ENCODE measurements at regions not wholly inside any gene's neighbourhood (a gene's known extent, or its start where the extent isn't known, plus 50 kb on each side); places are given as distances from the start of the nearest gene placed in this dataset.
"Not testable (repeated sequence)": the region's sequence is repeated elsewhere in the genome, so short reads cannot be mapped to it uniquely, and the experiment has no call there.

DNA sequence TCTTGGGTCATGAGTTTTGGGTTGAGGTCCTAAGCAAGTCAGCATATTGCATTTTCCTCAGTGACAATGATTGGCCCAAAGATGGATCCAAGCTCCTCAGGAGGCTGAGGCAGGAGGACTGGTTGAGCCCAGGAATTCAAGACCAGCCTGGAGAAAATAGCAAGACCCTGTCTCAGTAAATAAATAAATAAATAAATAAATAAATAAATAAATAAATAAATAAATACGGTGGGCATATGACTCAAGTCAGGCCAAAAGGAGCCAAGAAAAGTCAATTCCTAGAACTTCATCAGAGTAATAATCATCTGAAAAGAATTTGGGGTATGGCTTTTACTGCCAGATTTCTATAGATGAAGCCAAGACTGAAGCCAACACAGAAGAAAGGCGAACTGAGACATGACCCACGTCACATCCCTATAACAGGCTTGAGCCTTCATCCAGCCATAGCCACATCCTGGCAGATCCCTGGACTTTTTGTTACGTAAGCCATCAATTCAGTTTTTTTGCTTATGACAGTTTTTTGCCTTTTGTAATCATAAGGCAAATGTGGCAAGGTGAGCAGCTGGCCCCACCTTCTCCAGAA is 88.5 kb upstream of the NFASC start:
- no peak for DNase-seq (ENCODE audit: low spot score)

DNA sequence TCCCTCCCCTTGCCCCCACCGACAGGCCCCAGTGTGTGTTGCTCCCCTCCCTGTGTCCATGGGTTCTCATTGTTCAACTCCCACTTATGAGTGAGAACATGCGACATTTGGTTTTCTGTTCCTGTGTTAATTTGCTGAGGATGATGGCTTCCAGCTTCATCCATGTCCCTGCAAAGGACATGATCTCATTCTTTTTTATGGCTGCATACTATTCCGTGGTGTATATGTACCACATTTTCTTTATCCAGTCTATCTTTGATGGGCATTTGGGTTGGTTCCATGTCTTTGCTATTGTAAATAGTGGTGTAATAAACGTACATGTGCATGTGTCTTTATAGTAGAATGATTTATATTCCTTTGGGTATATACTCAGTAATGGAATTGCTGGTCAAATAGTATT is 85.6 kb upstream of the NFASC start:
- not testable (repeated sequence) for DNase-seq (ENCODE audit: low spot score)

DNA sequence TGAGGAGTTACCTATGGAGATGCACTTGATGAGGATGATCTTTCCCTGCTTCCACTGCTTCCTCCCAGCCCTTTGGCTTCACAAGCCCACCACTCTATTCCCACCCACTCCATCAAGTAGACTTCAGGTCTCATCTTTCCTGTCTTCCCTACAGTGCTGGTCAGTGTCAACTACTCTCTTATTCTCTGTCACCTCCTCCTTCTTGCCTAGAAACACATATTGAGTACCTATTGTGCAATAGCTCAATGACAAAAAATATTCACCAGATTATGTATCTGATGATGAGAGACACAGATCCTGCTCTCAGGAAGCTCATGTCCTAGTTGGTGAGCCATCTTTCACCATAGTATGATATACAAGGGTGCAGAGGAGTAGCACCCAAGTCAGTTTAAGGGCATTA is 82.2 kb upstream of the NFASC start:
- DNase-seq (ENCODE audit: low spot score), result no peak

DNA sequence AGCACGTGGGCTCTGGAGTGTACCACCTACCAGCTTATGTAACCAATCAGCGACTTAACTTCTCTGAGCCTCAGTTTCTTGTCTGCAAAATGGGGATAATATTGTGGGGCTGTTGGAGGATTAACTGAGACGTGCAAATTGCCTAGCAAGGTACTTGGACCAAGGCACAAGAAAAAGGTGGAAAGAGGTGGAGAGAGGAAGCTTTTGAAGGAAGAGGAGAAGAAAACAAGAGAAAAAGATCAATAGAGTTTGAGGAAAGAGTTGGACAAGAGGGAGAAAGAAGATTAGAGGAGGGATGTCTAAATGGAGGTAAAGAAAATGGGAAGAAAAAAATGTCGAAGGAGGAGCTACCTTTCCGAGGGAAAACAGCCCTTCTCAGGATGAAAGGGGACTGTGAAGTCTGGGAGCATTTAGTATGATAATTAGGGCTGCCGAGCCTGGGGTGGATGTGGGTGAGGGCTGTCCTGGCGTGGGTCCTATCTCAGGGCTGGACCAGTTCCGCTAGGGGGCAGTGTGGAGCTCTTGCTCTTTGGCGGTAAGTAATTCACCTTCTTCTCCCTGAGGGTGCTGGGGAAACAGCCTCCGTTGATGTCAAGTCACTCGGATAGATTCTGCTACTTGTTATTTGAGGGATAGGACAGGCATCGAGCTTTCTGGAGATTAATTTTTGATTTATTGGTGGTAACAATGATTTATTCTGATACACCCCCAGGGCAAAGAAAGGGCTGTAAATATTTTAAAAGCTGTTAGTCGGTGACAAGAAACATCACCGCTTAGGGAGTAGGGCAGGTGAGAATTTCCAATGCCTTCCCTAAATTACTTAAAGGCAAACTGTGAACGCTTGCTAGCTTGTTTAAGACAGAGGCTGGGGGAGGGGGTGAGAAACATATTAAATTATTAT is 79.0 kb upstream of the NFASC start:
- peak; percentile 29 for DNase-seq (ENCODE audit: low spot score)

DNA sequence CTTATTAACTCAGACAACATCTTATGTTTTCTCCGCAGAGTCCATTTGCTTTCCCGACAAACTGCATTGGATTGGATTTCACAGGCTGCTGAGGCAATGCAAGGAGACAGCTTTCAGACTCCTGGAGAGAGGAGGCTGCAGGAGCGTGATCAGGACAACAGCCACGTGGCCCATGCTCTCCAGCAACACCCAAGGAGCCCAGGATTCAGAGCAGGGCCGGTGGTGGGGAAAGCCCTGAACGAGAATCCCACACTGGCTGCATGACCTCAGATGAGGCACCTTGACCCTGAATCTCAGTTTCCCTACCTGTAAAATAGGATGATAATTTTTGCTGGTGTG is 78.3 kb upstream of the NFASC start:
- DNase-seq (ENCODE audit: low spot score), result no peak

DNA sequence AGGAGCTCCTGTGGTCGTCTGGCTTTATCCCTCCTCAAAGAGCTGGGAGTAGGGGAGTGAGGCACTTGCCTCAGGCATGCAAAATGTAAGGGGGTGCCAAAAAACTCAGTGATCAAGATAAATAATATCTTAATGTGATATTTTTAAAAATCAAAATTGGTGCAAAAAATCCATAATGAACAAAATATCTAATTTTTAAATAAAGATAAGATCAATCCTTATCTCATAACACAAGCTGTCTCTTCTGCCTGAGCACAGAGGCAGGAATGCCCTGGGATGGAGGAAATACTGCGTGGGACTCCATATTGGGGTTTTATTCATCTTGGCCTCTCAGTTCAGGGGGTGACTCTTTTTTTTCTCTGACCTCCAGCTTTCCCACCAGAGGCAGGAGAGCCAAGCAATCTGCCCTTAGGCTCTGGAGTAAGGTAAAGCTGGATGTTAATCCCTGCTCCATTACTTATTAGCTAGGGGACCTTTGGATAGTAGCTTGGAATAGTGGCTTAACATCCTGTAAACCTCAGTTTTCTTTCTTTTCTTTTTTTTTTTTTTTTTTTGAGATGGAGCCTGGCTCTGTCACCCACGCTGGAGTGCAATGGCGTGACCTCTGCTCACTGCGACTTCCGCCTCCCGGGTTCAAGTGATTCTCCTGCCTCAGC is 77.3 kb upstream of the NFASC start:
- no peak for DNase-seq (ENCODE audit: low spot score)

DNA sequence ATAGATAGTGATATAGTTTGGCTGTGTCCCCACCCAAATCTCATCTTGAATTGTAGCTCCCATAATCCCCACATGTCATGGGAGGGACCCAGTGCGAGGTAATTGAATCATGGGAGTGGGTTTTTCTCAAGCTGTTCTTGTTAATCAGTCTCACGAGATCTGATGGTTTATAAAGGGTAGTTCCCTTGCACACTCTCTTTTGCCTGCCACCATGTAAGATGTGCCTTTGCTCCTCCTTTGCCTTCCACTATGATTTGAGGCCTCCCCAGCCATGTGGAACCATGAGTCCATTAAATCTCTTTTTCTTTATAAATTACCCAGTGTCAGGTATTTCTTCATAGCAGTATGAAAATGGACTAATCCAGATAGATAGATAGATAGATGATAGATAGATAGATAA is 73.8 kb upstream of the NFASC start:
- DNase-seq (ENCODE audit: low spot score), result not testable (repeated sequence)

DNA sequence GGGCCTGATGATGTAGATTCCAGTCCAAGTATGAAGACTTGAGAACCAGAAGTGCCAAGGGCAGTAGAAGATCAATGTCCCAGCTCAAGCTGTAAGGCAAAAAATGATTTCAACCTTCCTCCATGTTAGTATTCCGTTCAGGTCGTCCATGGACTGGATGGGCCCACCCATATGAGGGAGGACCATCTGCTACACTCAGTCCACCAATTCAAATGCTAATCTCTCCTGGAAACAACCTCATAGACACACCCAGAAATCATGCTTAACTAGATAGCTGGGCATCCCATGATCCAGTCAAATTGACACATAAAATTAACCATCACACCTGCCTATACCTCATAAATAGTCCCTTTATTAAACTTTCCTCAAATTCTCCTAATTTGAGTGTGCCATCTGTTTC is 73.3 kb upstream of the NFASC start:
- no peak for DNase-seq (ENCODE audit: low spot score)

DNA sequence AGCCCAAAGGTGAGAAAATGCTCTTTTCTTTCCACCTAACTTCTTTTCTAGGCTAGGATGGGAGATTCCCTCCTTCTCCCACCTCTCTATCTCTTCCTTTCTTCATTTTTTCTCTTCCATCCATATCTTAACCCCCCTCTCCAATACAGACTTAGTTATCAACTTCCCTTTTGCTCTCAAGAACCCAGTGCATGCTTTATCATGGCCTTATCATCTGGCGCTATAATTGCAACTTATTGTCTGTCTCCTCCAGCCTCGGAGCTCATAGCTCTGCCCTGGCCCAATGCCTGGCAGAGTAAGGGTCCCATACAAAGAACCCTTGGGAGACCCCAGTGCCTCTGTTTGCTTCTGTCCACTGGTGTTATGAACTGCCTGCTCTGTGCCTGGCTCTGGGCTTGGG is 71.0 kb upstream of the NFASC start:
- no peak for DNase-seq (ENCODE audit: low spot score)

DNA sequence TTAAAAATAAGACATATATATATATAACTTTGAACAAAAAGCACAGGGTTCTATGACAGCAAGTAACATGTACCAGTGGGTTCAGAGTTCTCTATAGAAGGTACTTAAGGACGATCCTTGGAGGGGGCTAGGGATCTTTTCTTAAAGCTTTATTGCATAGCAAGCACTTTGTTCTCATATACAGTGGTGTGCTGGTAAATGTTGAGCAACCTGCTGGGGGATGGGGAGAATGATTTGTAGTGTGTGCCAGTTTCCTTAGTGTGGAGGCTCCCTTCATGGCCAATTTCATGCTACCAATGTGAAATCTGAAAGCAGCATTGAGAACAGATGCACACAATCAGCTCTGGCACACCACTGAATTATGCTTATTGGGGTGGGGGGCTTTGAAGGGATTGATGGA is 69.5 kb upstream of the NFASC start:
- no peak for DNase-seq (ENCODE audit: low spot score)

DNA sequence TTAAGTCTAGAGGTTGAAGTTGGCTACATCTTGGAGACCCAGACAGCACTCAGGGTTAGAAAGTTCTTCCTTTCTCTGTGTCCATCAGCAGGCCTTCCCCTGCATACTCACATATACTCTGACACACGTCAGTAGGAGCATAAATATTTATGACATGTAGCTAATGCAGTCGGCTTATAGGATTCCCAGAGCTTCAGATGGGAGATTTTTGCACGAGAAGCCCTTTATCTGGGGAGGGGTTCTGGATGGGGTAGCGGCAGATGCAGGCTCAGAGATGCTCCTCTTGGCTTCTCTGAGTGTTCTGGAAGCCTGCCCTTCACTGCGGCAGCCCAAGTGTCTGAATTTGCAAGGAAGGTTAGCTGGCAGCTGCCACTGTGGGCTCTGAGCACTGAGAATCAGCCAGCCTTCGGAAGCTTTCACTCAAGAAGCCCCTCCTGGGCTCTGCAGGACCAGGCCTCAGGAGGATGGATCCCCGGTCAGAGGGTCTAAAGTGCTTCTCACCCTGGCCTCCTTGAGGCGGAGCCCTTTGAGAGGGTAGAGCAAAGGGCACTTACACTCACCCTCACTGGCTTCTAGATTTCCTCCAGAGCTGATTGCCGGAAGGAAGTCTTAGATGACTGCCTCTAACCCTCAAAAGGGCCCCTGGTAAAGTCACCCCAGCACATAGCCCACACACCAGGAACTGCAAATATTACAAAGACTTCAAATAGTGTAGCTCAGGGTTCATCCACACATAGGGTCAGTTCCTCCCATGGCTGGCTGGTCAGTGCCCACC is 68.1 kb upstream of the NFASC start:
- DNase-seq (ENCODE audit: low spot score), result no peak

DNA sequence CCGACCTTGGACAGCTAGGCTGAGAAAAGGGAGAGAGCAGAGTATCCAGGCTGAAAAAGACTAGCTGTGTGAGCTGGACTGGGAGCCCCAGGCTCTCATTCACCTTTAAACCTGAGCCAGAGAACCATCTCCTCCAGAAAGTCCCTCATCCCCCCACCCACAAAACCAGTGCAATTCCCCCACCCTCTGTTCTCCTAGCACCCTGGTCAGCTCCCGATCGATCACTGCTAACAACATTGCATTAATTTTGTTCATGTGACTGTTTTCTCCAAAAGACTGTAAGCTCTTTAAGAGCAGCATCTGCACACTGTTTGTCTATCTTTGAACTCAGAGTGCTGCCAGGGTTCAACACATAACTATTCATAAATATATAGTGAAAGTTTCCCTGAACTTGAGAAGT is 67.1 kb upstream of the NFASC start:
- DNase-seq (ENCODE audit: low spot score), result no peak

DNA sequence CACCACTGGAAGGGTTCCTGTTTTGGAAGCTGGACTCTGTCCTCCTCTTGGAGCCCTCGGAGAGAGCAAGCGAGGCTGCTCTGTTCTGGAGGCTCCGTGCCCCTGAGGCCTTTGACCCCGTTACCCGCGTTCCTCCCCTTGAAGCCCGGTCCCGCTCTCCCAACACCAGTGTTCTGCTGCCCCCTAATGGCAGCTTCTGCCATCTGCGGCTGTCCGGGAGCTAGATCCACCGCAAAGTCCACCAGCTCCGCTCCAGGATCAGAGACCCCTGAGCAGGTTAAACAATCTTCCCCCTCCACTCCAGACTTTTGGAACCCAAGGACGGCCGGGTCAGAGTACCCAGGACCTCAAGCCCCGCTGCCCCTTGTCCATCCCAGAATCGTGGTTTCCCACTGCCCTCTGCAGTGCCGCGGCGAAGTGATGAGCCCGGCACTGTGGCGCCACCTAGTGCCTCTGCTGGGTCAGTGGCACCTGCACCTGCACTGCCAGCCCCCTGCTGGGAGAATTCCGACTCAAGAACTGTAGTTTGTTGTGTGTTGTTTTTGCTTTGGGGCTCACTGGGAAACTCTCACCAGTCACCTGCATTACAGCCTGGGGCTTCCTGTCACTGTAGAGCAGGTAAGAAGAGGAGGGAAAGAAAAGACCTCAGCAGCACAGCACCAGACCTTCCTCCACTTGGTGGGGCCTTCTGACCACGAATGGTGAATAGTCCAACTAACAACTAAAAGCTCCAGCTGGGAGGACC is 63.5 kb upstream of the NFASC start:
- DNase-seq (ENCODE audit: low spot score), result peak; percentile 90

DNA sequence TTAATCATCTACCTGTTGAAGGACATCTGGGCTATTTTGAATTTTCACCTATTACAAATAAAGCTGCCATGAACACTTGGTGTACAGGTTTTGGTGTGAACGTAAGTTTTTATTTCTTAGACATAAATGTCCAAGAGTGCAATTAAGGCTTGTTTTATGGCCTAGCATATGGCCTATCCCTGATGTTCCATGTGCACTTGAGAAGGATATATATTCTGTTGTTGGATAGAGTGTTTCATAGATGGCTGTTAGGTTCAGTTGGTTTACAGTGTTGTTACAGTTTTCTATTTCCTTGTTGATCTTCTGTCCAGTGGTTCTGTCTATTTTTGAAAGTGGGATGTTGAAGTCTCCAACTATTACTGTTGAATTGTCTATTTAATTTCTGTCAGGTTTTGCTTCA is 61.2 kb upstream of the NFASC start:
- no peak for DNase-seq (ENCODE audit: low spot score)

DNA sequence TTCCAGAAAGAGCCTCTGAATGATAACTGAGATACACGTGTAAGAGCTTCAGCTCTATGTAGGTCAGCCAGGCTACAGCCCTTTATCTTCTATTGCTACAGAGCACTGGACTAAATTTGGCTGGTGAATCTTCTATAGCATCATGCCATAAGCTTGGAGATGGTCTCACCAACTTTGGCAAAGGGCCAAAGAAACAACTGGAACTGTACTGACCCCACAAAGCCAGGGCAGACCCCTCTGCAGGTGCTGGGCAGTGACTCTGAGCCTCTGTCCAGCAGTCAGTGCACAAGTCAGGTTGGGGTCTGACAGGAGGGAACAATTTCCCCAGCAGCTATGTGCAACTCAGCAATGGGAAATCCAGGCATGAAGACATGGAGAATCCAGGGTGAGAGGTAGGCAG is 57.8 kb upstream of the NFASC start:
- no peak for DNase-seq (ENCODE audit: low spot score)

DNA sequence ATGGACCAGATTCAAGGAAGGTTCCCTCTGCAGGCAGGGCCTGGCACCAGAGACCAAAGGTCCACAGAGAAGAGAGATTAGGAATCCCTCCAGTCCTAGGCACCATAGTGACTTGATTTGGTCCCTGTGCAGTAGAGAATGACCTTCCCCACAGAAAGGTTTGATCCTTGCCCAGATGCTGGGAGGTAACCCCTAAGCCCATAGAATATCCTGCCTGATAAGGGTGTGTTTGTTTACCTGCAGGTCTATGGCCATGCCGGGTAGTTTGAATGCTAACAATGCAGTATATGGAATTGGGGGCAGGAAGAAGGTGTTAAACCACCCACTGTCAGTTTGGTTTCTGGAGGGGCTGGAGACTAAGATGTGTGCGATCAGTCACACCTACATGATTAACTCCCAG is 57.1 kb upstream of the NFASC start:
- DNase-seq (ENCODE audit: low spot score), result no peak

DNA sequence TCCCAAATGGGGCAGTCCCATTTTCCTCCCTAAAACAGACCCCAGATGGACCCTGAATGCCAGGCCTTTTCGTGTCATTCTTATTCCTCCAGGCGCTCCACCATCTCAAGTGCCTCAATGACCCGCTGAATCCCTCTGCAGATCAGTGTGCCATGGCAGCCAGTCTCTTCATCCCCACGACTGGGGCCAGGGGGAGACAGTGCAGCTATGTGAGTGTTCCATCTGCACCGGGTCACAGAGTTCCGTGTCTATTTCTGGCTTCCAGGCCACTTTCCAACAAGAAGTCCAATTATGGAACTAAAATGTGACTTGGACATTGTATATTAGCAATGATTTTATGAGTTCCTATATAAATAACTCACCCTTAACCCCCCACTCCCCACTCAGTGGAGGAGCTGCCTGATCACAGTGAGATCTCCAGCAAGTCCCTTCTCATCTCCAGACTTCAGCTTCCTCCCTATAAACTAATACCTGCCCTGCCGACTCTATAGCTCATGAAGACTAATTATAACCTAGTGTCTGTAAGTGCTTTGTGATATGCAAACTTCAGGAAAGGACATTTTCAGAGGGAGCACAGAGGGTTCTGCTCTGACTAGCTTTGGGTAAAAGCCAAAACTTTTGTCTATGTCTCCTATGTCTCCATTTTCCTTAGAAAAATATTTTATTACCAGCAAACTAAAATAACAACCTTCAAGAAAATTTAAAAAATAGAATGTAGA is 56.3 kb upstream of the NFASC start:
- no peak for DNase-seq (ENCODE audit: low spot score)

DNA sequence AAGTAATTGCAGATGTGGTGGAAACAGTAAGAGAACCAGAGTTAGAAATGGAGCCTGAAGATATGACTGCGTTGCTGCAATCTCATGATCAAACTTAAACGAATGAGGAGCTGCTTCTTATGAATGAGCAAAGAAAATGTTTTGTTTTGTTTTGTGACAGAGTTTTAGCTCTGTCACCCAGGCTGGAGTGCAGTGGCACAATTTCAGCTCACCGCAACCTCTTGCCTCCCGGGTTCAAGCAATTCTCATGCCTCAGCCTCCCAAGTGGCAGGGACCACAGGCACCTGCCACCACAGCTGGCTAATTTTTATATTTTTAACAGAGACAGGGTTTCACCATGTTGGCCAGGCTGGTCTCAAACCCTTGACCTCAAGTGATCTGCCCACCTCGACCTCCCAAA is 53.3 kb upstream of the NFASC start:
- no peak for DNase-seq (ENCODE audit: low spot score)

DNA sequence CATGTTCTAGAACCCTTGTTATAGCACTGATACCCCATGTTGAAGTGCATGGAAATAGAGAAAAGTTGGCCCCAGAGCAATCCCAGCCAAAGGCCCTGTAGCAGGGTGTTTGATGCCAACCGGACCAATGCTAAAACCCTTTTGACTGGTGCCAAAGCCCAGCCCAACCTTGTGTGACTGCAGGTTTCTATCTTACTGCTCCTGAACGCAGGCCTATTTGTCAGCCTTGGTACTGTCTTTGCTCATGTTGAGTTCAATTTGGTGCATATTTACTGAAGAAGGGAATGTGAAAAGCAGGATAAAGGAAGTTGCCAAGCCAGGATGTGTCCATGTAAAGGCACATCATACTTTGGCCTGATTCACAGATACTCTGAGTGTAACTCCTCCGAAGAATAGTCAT is 51.7 kb upstream of the NFASC start:
- no peak for DNase-seq (ENCODE audit: low spot score)

DNA sequence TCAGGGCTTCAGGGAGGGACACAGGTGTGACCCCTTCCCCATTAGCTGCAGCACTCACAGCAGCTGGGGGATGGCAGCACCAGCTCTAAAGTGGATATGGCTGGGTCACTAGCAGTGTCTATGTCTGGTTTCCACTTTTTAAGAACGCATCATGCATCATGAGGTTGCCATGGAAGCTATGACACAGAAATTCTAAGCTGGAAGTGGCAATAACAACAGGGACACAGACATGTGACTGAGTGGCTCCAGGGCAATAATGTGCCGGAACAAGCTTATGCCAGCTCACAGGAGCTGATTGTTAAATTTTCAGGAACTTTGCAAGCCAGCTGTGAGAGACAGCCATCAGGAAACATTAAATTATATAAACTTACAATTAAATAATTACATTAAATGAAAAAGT is 51.2 kb upstream of the NFASC start:
- DNase-seq (ENCODE audit: low spot score), result no peak

Data from pons (tissue), 1 donor.